Activated CD8-positive, alpha-beta memory T cell treated with anti-CD3 and anti-CD28 coated beads, Interleukin-2, amount 10 ng/mL, durations not matched to agents 7 days and 5 days (primary cell): ENCODE measurements at regions not wholly inside any gene's neighbourhood (a gene's known extent, or its start where the extent isn't known, plus 50 kb on each side); places are given as distances from the start of the nearest gene placed in this dataset.

Experiments used
- ATAC-seq: fragments of 150-1000 bp; cut with Tn5 transposase; one replicate; pipeline ENCODE4 v1.10.0; 2021; ENCODE audit warnings: moderate library complexity
- CTCF ChIA-PET: fragments of 350-600 bp; sonication (Branson Sonifier 250); formaldehyde crosslinking; loops from one replicate; lab custom pipeline; 2021; ENCODE audit warnings: antibody characterized with exemption; lab: Charles Lee
- DNase-seq: peaks from one replicate; pipeline ENCODE4 v3.0.0-alpha.2; 2020
- H3K27ac Mint-ChIP-seq: one replicate; pipeline ENCODE4 v1.8.0; 2021; ENCODE audit warnings: mild to moderate bottlenecking, mixed read lengths
- H3K27me3 Mint-ChIP-seq: one replicate; pipeline ENCODE4 v1.8.0; 2021; ENCODE audit warnings: mixed read lengths
- H3K36me3 Mint-ChIP-seq: one replicate; pipeline ENCODE4 v1.8.0; 2021; ENCODE audit warnings: mild to moderate bottlenecking, mixed read lengths
- H3K4me1 Mint-ChIP-seq: one replicate; pipeline ENCODE4 v1.8.0; 2021; ENCODE audit warnings: mixed read lengths
- H3K4me3 Mint-ChIP-seq: one replicate; pipeline ENCODE4 v1.8.0; 2021; ENCODE audit warnings: mild to moderate bottlenecking, moderate library complexity, mixed read lengths
- H3K9me3 Mint-ChIP-seq: one replicate; pipeline ENCODE4 v1.8.0; 2022; ENCODE audit warnings: low read depth, mixed read lengths

GRCh38 chr10:21173802-21174714, 276.9 kb upstream of the NEBL start:
- Mint-ChIP-seq H3K4me3 (no peak overlapping the region), H3K4me1 (peaks cover 10% of the 10 kb centered on the region), H3K27me3 (peaks cover 55% of the 10 kb centered on the region), H3K36me3 (peaks cover 2% of the 10 kb centered on the region), H3K27ac (no peak overlapping the region), H3K9me3 (no peaks in the 10 kb centered on the region)
- no peak for DNase-seq
- CTCF ChIA-PET: no interaction called here
- ATAC-seq: no peak

- no peak overlapping the region for H3K4me3 Mint-ChIP-seq
- H3K27me3 Mint-ChIP-seq: peaks cover 55% of the 10 kb centered on the region
- H3K27ac Mint-ChIP-seq: no peak overlapping the region
- peaks cover 2% of the 10 kb centered on the region for H3K36me3 Mint-ChIP-seq
- CTCF ChIA-PET: no interaction called here
- ATAC-seq (no peak), DNase-seq (no peak)
- no peaks in the 10 kb centered on the region for H3K9me3 Mint-ChIP-seq
- peaks cover 10% of the 10 kb centered on the region for H3K4me1 Mint-ChIP-seq
These were observed 276.1 kb upstream of the NEBL start for GRCh38 chr10:21172930-21173801.

GRCh38 chr10:21172542-21172929, 275.4 kb upstream of the NEBL start:
- Mint-ChIP-seq H3K27ac (no peak overlapping the region), H3K27me3 (peaks cover 55% of the 10 kb centered on the region), H3K9me3 (no peaks in the 10 kb centered on the region), H3K36me3 (peaks cover 2% of the 10 kb centered on the region), H3K4me1 (peaks cover 10% of the 10 kb centered on the region), H3K4me3 (no peak overlapping the region)
- ATAC-seq (no peak), DNase-seq (no peak)
- CTCF ChIA-PET: no interaction called here

- peaks cover 10% of the 10 kb centered on the region for H3K4me1 Mint-ChIP-seq
- DNase-seq (no peak), ATAC-seq (no peak)
- peaks cover 2% of the 10 kb centered on the region for H3K36me3 Mint-ChIP-seq
- H3K27me3 Mint-ChIP-seq: peaks cover 53% of the 10 kb centered on the region
- no peaks in the 10 kb centered on the region for H3K9me3 Mint-ChIP-seq
- no peak overlapping the region for H3K4me3 Mint-ChIP-seq
- no peak overlapping the region for H3K27ac Mint-ChIP-seq
- CTCF ChIA-PET: no interaction called here
These were observed 274.9 kb upstream of the NEBL start for GRCh38 chr10:21171936-21172541.

- Mint-ChIP-seq H3K27me3 (peaks cover 46% of the 10 kb centered on the region), H3K4me3 (no peak overlapping the region)
These were observed 274.3 kb upstream of the NEBL start for GRCh38 chr10:21171197-21171935.

GRCh38 chr10:21170216-21170615, 273.1 kb upstream of the NEBL start:
- DNase-seq: no peak
- no peak overlapping the region for H3K27ac Mint-ChIP-seq
- H3K36me3 Mint-ChIP-seq: peaks cover 2% of the 10 kb centered on the region
- no peak overlapping the region for H3K4me3 Mint-ChIP-seq
- CTCF ChIA-PET: no interaction called here
- peaks cover 9% of the 10 kb centered on the region for H3K4me1 Mint-ChIP-seq
- ATAC-seq: no peak
- H3K27me3 Mint-ChIP-seq: peaks cover 36% of the 10 kb centered on the region
- no peaks in the 10 kb centered on the region for H3K9me3 Mint-ChIP-seq

More at GRCh38 chr10:21171197-21171935, 274.3 kb upstream of the NEBL start:
- Mint-ChIP-seq H3K27ac (no peak overlapping the region), H3K36me3 (peaks cover 2% of the 10 kb centered on the region), H3K4me1 (peaks cover 10% of the 10 kb centered on the region), H3K9me3 (no peaks in the 10 kb centered on the region)
- ATAC-seq (no peak), DNase-seq (no peak)
- CTCF ChIA-PET: no interaction called here

GRCh38 chr10:21169271-21169670, 272.2 kb upstream of the NEBL start:
- H3K27ac Mint-ChIP-seq: no peak overlapping the region

GRCh38 chr10:21167288-21168010, 270.3 kb upstream of the NEBL start:
- ATAC-seq (no peak), DNase-seq (no peak)
- Mint-ChIP-seq H3K4me1 (no peaks in the 10 kb centered on the region), H3K27ac (no peak overlapping the region), H3K4me3 (no peak overlapping the region), H3K27me3 (peaks cover 19% of the 10 kb centered on the region), H3K9me3 (no peaks in the 10 kb centered on the region), H3K36me3 (no peaks in the 10 kb centered on the region)
- CTCF ChIA-PET: no interaction called here

More at GRCh38 chr10:21169271-21169670, 272.2 kb upstream of the NEBL start:
- Mint-ChIP-seq H3K4me3 (no peak overlapping the region), H3K4me1 (peaks cover 2% of the 10 kb centered on the region), H3K9me3 (no peaks in the 10 kb centered on the region), H3K27me3 (peaks cover 28% of the 10 kb centered on the region), H3K36me3 (peaks cover 2% of the 10 kb centered on the region)
- DNase-seq (no peak), ATAC-seq (no peak)
- CTCF ChIA-PET: no interaction called here

GRCh38 chr10:21166557-21167287, 269.6 kb upstream of the NEBL start:
- Mint-ChIP-seq H3K4me1 (no peaks in the 10 kb centered on the region), H3K9me3 (no peaks in the 10 kb centered on the region), H3K4me3 (no peak overlapping the region), H3K27me3 (peaks cover 11% of the 10 kb centered on the region), H3K27ac (no peak overlapping the region), H3K36me3 (no peaks in the 10 kb centered on the region)
- CTCF ChIA-PET: no interaction called here
- no peak for ATAC-seq
- no peak for DNase-seq

GRCh38 chr10:21165489-21165888, 268.4 kb upstream of the NEBL start:
- no peak overlapping the region for H3K4me3 Mint-ChIP-seq
- H3K4me1 Mint-ChIP-seq: no peaks in the 10 kb centered on the region
- ATAC-seq: no peak
- H3K27me3 Mint-ChIP-seq: peaks cover 2% of the 10 kb centered on the region
- no peaks in the 10 kb centered on the region for H3K9me3 Mint-ChIP-seq
- no peak overlapping the region for H3K27ac Mint-ChIP-seq
- CTCF ChIA-PET: no interaction called here
- no peaks in the 10 kb centered on the region for H3K36me3 Mint-ChIP-seq
- no peak for DNase-seq

GRCh38 chr10:21164687-21165086, 267.6 kb upstream of the NEBL start:
- CTCF ChIA-PET: no interaction called here
- Mint-ChIP-seq H3K27me3 (no peaks in the 10 kb centered on the region), H3K27ac (no peak overlapping the region), H3K4me1 (no peaks in the 10 kb centered on the region), H3K36me3 (no peaks in the 10 kb centered on the region), H3K4me3 (no peak overlapping the region), H3K9me3 (no peaks in the 10 kb centered on the region)
- DNase-seq (no peak), ATAC-seq (no peak)

GRCh38 chr10:21162948-21163347, 265.8 kb upstream of the NEBL start:
- no peaks in the 10 kb centered on the region for H3K9me3 Mint-ChIP-seq
- DNase-seq (no peak), ATAC-seq (no peak)
- H3K36me3 Mint-ChIP-seq: no peaks in the 10 kb centered on the region
- no peak overlapping the region for H3K4me3 Mint-ChIP-seq
- H3K4me1 Mint-ChIP-seq: no peaks in the 10 kb centered on the region
- no peak overlapping the region for H3K27ac Mint-ChIP-seq
- no peaks in the 10 kb centered on the region for H3K27me3 Mint-ChIP-seq
- CTCF ChIA-PET: no interaction called here
